Upper lobe of right lung (tissue), 1 donor: ENCODE measurements at regions not wholly inside any gene's neighbourhood (a gene's known extent, or its start where the extent isn't known, plus 50 kb on each side); places are given as distances from the start of the nearest gene placed in this dataset.

Experiments used
- ATAC-seq: fragments of 200-7000 bp; cut with Tn5 transposase; one replicate; pipeline ENCODE4 v1.9.1; 2020; ENCODE audit warnings: mild to moderate bottlenecking, moderate library complexity
- DNase-seq: peaks from one replicate; pipeline ENCODE4 v3.0.0-alpha.2; 2020
- H3K27ac ChIP-seq: fragments of 200-600 bp; one replicate; pipeline ENCODE4 v1.8.0; 2022
- H3K27me3 ChIP-seq: fragments of 200-600 bp; one replicate; pipeline ENCODE4 v1.8.0; 2022; ENCODE audit warnings: mild to moderate bottlenecking
- H3K36me3 ChIP-seq: fragments of 200-600 bp; one replicate; pipeline ENCODE4 v1.8.0; 2022
- H3K4me1 ChIP-seq: fragments of 200-600 bp; one replicate; pipeline ENCODE4 v1.8.0; 2022
- H3K4me3 ChIP-seq: fragments of 200-600 bp; one replicate; pipeline ENCODE4 v1.8.0; 2022; ENCODE audit warnings: mild to moderate bottlenecking
- H3K9me3 ChIP-seq: fragments of 200-600 bp; one replicate; pipeline ENCODE4 v1.8.0; 2022
- intact Hi-C: fragments of 100-400 bp; cut with DNase I; formaldehyde crosslinking; loops from one replicate; pipeline ENCODE4 v1.11.0; 2022
- TF ChIP-seq, protein P1 (sequence below): fragments of 200-600 bp; IDR thresholded peaks from one replicate; pipeline ENCODE4 v1.8.0; 2022; ENCODE audit warnings: antibody characterized with exemption
- donor health status: DM: no; HTN: yes; CAD: no; lungs with severe emphysema.

DNA sequence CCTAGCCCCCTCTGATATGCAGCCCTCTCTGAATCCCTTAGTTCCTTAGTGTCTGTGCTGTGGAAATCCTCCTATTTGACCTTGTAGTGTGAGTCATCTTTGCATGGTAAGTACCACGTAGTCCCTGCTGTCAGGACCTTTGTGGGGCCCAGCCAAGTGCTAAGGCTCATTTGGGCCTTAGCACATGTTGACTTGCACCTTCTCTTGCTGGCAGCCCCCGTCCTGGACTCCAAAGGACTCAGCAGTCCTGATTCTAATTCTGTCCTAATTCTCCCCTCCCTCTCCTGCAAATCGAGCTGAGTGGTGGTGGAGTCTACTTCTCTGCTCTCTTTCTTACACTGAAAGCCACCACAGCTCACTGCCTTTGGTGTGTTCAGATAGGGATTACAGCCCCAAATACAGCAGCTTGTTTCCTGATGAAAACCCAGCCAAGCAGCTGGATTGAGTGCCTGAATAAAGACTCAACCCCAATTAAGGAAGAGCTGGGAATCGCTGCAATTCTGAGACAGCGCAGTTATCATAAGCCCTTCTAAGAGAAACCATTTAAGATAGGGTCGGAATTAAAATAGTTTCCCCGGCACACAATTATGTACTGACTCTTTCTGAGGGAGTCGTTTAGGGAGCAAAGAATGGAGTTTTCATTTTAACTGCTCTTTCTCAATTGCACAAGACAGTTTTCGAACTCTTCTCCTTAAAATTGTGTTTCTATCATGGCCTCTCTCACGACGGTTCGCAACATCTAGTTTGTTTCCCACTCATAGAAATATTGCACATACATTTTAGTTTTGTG is 215.6 kb upstream of the TNP1 start:
- ATAC-seq (peak; percentile 22), DNase-seq (no peak)
- no peak overlapping the region for H3K4me3 ChIP-seq
- no peaks in the 10 kb centered on the region for H3K4me1 ChIP-seq
- TF ChIP-seq, protein P1, sequence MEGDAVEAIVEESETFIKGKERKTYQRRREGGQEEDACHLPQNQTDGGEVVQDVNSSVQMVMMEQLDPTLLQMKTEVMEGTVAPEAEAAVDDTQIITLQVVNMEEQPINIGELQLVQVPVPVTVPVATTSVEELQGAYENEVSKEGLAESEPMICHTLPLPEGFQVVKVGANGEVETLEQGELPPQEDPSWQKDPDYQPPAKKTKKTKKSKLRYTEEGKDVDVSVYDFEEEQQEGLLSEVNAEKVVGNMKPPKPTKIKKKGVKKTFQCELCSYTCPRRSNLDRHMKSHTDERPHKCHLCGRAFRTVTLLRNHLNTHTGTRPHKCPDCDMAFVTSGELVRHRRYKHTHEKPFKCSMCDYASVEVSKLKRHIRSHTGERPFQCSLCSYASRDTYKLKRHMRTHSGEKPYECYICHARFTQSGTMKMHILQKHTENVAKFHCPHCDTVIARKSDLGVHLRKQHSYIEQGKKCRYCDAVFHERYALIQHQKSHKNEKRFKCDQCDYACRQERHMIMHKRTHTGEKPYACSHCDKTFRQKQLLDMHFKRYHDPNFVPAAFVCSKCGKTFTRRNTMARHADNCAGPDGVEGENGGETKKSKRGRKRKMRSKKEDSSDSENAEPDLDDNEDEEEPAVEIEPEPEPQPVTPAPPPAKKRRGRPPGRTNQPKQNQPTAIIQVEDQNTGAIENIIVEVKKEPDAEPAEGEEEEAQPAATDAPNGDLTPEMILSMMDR = no peak
- no peaks in the 10 kb centered on the region for H3K9me3 ChIP-seq
- no peak overlapping the region for H3K27ac ChIP-seq
- no peaks in the 10 kb centered on the region for H3K27me3 ChIP-seq
- intact Hi-C loops = no loop called here
- no peaks in the 10 kb centered on the region for H3K36me3 ChIP-seq

GRCh38 chr2:217074576-217075255 is 214.9 kb upstream of the TNP1 start:
- Histone ChIP-seq H3K27me3 (no peaks in the 10 kb centered on the region), H3K36me3 (no peaks in the 10 kb centered on the region), H3K9me3 (no peaks in the 10 kb centered on the region), H3K4me3 (no peak overlapping the region), H3K4me1 (no peaks in the 10 kb centered on the region), H3K27ac (no peak overlapping the region)
- DNase-seq (no peak), ATAC-seq (no peak)
- TF ChIP-seq, protein P1 = no peak
- intact Hi-C loops = no loop called here

- no peak for ATAC-seq
- Histone ChIP-seq H3K9me3 (no peaks in the 10 kb centered on the region), H3K27me3 (no peaks in the 10 kb centered on the region), H3K4me3 (no peak overlapping the region), H3K27ac (no peak overlapping the region), H3K36me3 (no peaks in the 10 kb centered on the region), H3K4me1 (no peaks in the 10 kb centered on the region)
- TF ChIP-seq, protein P1 = no peak
- DNase-seq = no peak
- intact Hi-C loops = no loop called here
Observed at GRCh38 chr2:217071416-217071815, 211.6 kb upstream of the TNP1 start.

- H3K36me3 ChIP-seq = no peaks in the 10 kb centered on the region
- no peak for DNase-seq
- no peaks in the 10 kb centered on the region for H3K9me3 ChIP-seq
- intact Hi-C loops = no loop called here
- TF ChIP-seq, protein P1 = no peak
- ATAC-seq = no peak
- no peak overlapping the region for H3K4me3 ChIP-seq
- no peaks in the 10 kb centered on the region for H3K27me3 ChIP-seq
- no peak overlapping the region for H3K27ac ChIP-seq
- no peaks in the 10 kb centered on the region for H3K4me1 ChIP-seq
Observed at GRCh38 chr2:217070611-217071010, 210.7 kb upstream of the TNP1 start.

- TF ChIP-seq, protein P1 = no peak
- H3K27me3 ChIP-seq = no peaks in the 10 kb centered on the region
- ATAC-seq (no peak), DNase-seq (no peak)
- no peaks in the 10 kb centered on the region for H3K4me1 ChIP-seq
- intact Hi-C loops = no loop called here
- H3K4me3 ChIP-seq = no peak overlapping the region
- no peaks in the 10 kb centered on the region for H3K9me3 ChIP-seq
- no peaks in the 10 kb centered on the region for H3K36me3 ChIP-seq
- H3K27ac ChIP-seq = no peak overlapping the region
Observed at GRCh38 chr2:217070043-217070430, 210.2 kb upstream of the TNP1 start.
